ENCODE measurements at regions not wholly inside any gene's neighbourhood (a gene's known extent, or its start where the extent isn't known, plus 50 kb on each side); places are given as distances from the start of the nearest gene placed in this dataset.

GRCh38 chr2:45127891-45128290 is 118.6 kb upstream of the SIX2 start:
- Histone ChIP-seq H3K4me1 (ENCODE audit: control insufficient read depth, low read depth, low read length) (no peaks in the 10 kb centered on the region), H3K4me3 (ENCODE audit: low read length) (no peak overlapping the region), H3K27ac (ENCODE audit: low read length) (no peak overlapping the region), H3K36me3 (ENCODE audit: control insufficient read depth, low read depth, low read length) (no peaks in the 10 kb centered on the region), H3K9ac (ENCODE audit: low read length) (no peak overlapping the region), H3K9me3 (ENCODE audit: control insufficient read depth, low read depth, low read length) (no peaks in the 10 kb centered on the region), H3K27me3 (ENCODE audit: control insufficient read depth, insufficient read depth, low read length) (no peaks in the 10 kb centered on the region)

GRCh38 chr2:45127321-45127720 is 118.1 kb upstream of the SIX2 start:
- Histone ChIP-seq H3K4me3 (ENCODE audit: low read length) (no peak overlapping the region), H3K36me3 (ENCODE audit: control insufficient read depth, low read depth, low read length) (no peaks in the 10 kb centered on the region), H3K27ac (ENCODE audit: low read length) (no peak overlapping the region), H3K9ac (ENCODE audit: low read length) (no peak overlapping the region), H3K27me3 (ENCODE audit: control insufficient read depth, insufficient read depth, low read length) (no peaks in the 10 kb centered on the region), H3K9me3 (ENCODE audit: control insufficient read depth, low read depth, low read length) (no peaks in the 10 kb centered on the region), H3K4me1 (ENCODE audit: control insufficient read depth, low read depth, low read length) (no peaks in the 10 kb centered on the region)

- no peak overlapping the region for H3K4me3 ChIP-seq (ENCODE audit: low read length)
- no peaks in the 10 kb centered on the region for H3K27me3 ChIP-seq (ENCODE audit: control insufficient read depth, insufficient read depth, low read length)
- H3K9me3 ChIP-seq (ENCODE audit: control insufficient read depth, low read depth, low read length), result no peaks in the 10 kb centered on the region
- H3K9ac ChIP-seq (ENCODE audit: low read length), result no peak overlapping the region
- H3K36me3 ChIP-seq (ENCODE audit: control insufficient read depth, low read depth, low read length), result no peaks in the 10 kb centered on the region
- no peaks in the 10 kb centered on the region for H3K4me1 ChIP-seq (ENCODE audit: control insufficient read depth, low read depth, low read length)
- H3K27ac ChIP-seq (ENCODE audit: low read length), result no peak overlapping the region
Observed at GRCh38 chr2:45125232-45125631, 116.0 kb upstream of the SIX2 start.

GRCh38 chr2:45124456-45124855 is 115.2 kb upstream of the SIX2 start:
- no peak overlapping the region for H3K4me3 ChIP-seq (ENCODE audit: low read length)
- no peaks in the 10 kb centered on the region for H3K9me3 ChIP-seq (ENCODE audit: control insufficient read depth, low read depth, low read length)
- H3K27ac ChIP-seq (ENCODE audit: low read length), result no peak overlapping the region
- no peak overlapping the region for H3K9ac ChIP-seq (ENCODE audit: low read length)
- no peaks in the 10 kb centered on the region for H3K4me1 ChIP-seq (ENCODE audit: control insufficient read depth, low read depth, low read length)
- H3K27me3 ChIP-seq (ENCODE audit: control insufficient read depth, insufficient read depth, low read length), result no peaks in the 10 kb centered on the region
- no peaks in the 10 kb centered on the region for H3K36me3 ChIP-seq (ENCODE audit: control insufficient read depth, low read depth, low read length)

DNA sequence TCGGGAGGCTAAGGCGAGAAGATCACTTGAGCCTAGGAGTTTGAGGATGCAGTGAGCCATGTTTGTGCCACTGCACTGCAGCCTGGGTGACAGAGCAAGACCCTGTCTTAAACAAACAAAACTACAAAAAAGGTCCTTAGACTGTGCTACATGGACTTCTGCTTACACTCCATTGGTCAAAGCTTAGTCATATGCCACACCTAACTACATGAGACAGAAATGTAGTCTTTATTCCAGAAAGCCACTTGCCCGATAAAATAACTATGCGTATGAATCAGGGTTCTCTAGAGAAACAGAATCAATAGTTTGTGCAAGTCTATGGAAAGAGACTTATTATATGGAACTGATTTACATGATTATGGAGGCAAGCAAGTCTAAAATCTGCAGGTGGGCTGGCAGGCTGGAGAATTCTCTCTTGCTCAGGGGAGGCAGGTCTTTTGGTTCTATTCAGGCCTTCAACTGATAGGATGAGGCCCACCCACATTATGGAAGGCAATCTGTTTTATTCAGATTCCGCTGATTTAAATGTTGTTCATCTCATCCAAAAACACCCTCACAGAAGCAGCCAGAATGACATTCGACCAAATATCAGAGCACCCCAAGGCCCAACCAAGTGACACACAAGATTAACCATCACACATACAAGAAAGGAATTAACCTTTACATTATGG is 114.4 kb upstream of the SIX2 start:
- H3K4me3 ChIP-seq (ENCODE audit: low read length), result no peak overlapping the region
- H3K27ac ChIP-seq (ENCODE audit: low read length), result no peak overlapping the region
- H3K9me3 ChIP-seq (ENCODE audit: control insufficient read depth, low read depth, low read length), result no peaks in the 10 kb centered on the region
- no peaks in the 10 kb centered on the region for H3K4me1 ChIP-seq (ENCODE audit: control insufficient read depth, low read depth, low read length)
- no peaks in the 10 kb centered on the region for H3K36me3 ChIP-seq (ENCODE audit: control insufficient read depth, low read depth, low read length)
- H3K27me3 ChIP-seq (ENCODE audit: control insufficient read depth, insufficient read depth, low read length), result no peaks in the 10 kb centered on the region
- no peak overlapping the region for H3K9ac ChIP-seq (ENCODE audit: low read length)

DNA sequence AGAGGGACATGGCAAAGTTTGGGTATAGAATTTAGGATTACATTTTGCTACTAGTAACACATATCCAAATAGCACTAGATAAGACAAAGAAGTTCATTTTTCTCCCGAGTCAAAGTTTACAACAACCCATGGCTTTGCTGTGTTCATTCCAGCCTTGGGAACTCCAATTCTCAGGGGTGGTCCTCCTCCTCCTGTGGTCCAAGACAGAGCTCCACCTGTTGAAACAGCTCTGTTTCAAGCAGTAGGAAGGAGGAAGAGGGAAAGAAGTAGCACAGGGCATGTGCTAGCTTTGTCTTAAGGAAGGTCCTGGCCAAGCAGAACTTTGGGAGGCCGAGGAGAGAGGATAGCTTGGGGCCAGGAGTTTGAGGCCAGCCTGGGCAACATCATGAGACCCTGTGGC is 113.8 kb upstream of the SIX2 start:
- H3K36me3 ChIP-seq (ENCODE audit: control insufficient read depth, low read depth, low read length), result no peaks in the 10 kb centered on the region
- H3K9me3 ChIP-seq (ENCODE audit: control insufficient read depth, low read depth, low read length), result no peaks in the 10 kb centered on the region
- H3K9ac ChIP-seq (ENCODE audit: low read length), result no peak overlapping the region
- H3K4me1 ChIP-seq (ENCODE audit: control insufficient read depth, low read depth, low read length), result no peaks in the 10 kb centered on the region
- no peak overlapping the region for H3K4me3 ChIP-seq (ENCODE audit: low read length)
- H3K27ac ChIP-seq (ENCODE audit: low read length), result no peak overlapping the region
- H3K27me3 ChIP-seq (ENCODE audit: control insufficient read depth, insufficient read depth, low read length), result no peaks in the 10 kb centered on the region

DNA sequence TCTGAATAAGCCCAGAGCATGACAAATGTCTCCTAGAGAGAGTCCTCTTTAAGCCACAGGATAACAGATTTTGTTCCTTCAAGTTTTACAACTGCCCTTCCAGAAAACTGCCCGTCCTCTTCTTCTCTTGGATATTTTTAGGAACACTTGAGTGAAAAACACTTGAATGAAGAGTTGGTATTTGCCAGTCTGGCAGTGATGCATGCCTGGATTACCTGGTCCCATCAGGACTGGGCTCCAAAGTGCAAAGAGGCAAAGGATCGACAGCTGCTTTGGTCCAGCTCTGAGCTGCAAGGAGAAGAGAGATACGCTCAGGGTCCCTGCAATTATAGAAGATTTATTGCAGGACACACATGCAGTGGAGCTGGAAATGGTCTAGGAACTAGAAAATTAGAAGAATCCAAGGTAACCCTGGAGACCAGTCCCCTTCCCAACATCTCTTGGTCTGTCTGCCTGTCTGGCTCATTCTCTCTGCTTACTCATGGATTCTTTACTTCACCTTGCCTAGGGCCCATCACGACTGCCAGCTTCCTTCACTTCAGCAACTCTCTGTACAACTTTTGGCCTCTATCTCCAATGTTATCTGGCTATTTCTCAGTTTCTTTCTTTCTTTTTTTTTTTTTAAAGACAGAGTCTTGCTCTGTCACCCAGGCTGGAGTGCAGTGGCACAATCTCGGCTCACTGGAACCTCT is 112.1 kb upstream of the SIX2 start:
- Histone ChIP-seq H3K27me3 (ENCODE audit: control insufficient read depth, insufficient read depth, low read length) (no peaks in the 10 kb centered on the region), H3K27ac (ENCODE audit: low read length) (no peak overlapping the region), H3K4me3 (ENCODE audit: low read length) (no peak overlapping the region), H3K4me1 (ENCODE audit: control insufficient read depth, low read depth, low read length) (no peaks in the 10 kb centered on the region), H3K9me3 (ENCODE audit: control insufficient read depth, low read depth, low read length) (no peaks in the 10 kb centered on the region), H3K36me3 (ENCODE audit: control insufficient read depth, low read depth, low read length) (no peaks in the 10 kb centered on the region), H3K9ac (ENCODE audit: low read length) (no peak overlapping the region)

GRCh38 chr2:45120546-45120945 is 111.3 kb upstream of the SIX2 start:
- Histone ChIP-seq H3K4me3 (ENCODE audit: low read length) (no peak overlapping the region), H3K4me1 (ENCODE audit: control insufficient read depth, low read depth, low read length) (no peaks in the 10 kb centered on the region), H3K9me3 (ENCODE audit: control insufficient read depth, low read depth, low read length) (no peaks in the 10 kb centered on the region), H3K27me3 (ENCODE audit: control insufficient read depth, insufficient read depth, low read length) (no peaks in the 10 kb centered on the region), H3K9ac (ENCODE audit: low read length) (no peak overlapping the region), H3K27ac (ENCODE audit: low read length) (no peak overlapping the region), H3K36me3 (ENCODE audit: control insufficient read depth, low read depth, low read length) (no peaks in the 10 kb centered on the region)

GRCh38 chr2:45119855-45120254 is 110.6 kb upstream of the SIX2 start:
- Histone ChIP-seq H3K36me3 (ENCODE audit: control insufficient read depth, low read depth, low read length) (no peaks in the 10 kb centered on the region), H3K4me3 (ENCODE audit: low read length) (no peak overlapping the region), H3K27me3 (ENCODE audit: control insufficient read depth, insufficient read depth, low read length) (no peaks in the 10 kb centered on the region), H3K9ac (ENCODE audit: low read length) (no peak overlapping the region), H3K4me1 (ENCODE audit: control insufficient read depth, low read depth, low read length) (no peaks in the 10 kb centered on the region), H3K27ac (ENCODE audit: low read length) (no peak overlapping the region), H3K9me3 (ENCODE audit: control insufficient read depth, low read depth, low read length) (no peaks in the 10 kb centered on the region)

DNA sequence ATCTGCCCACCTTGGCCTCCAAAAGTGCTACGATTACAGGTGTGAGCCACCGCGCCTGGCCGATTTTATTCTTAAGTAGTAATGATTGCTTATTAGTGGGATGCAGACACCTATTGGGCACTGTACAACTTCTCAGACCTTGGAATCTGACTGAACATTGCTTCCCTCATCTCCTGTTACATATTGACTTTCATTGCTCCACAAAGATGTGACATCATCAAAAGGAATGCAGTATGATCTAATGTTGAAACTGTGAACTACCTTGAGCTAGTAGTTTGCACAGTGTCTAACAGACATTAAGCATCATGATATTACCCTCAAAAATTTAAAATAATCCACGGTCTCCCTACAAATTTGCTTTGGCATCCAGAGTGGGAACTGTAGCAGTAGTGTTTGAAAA is 109.8 kb upstream of the SIX2 start:
- no peaks in the 10 kb centered on the region for H3K27me3 ChIP-seq (ENCODE audit: control insufficient read depth, insufficient read depth, low read length)
- no peaks in the 10 kb centered on the region for H3K36me3 ChIP-seq (ENCODE audit: control insufficient read depth, low read depth, low read length)
- H3K4me1 ChIP-seq (ENCODE audit: control insufficient read depth, low read depth, low read length), result no peaks in the 10 kb centered on the region
- no peak overlapping the region for H3K27ac ChIP-seq (ENCODE audit: low read length)
- H3K9ac ChIP-seq (ENCODE audit: low read length), result no peak overlapping the region
- no peaks in the 10 kb centered on the region for H3K9me3 ChIP-seq (ENCODE audit: control insufficient read depth, low read depth, low read length)
- no peak overlapping the region for H3K4me3 ChIP-seq (ENCODE audit: low read length)

DNA sequence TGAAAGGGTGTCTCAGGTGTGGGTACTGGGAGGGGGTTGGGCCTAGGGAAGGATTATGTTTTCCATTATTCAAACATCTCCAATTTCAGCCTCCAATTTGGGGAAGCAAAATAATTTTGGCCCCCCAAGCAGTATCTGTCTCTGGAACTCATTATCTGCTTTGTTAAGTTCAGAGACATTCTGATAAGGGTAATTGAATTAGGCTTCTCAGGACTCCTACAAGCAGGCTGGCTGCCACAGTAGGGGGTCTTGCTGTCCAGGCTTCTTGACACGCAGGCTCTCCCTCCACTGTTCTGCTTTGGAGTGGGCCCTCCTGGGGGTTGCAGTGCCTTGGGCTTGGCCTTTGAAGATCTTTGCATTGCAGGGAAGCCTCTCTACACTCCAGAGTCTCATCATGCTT is 108.1 kb upstream of the SIX2 start:
- Histone ChIP-seq H3K4me3 (ENCODE audit: low read length) (no peak overlapping the region), H3K36me3 (ENCODE audit: control insufficient read depth, low read depth, low read length) (no peaks in the 10 kb centered on the region), H3K9me3 (ENCODE audit: control insufficient read depth, low read depth, low read length) (no peaks in the 10 kb centered on the region), H3K27me3 (ENCODE audit: control insufficient read depth, insufficient read depth, low read length) (no peaks in the 10 kb centered on the region), H3K4me1 (ENCODE audit: control insufficient read depth, low read depth, low read length) (no peaks in the 10 kb centered on the region), H3K27ac (ENCODE audit: low read length) (no peak overlapping the region), H3K9ac (ENCODE audit: low read length) (no peak overlapping the region)

DNA sequence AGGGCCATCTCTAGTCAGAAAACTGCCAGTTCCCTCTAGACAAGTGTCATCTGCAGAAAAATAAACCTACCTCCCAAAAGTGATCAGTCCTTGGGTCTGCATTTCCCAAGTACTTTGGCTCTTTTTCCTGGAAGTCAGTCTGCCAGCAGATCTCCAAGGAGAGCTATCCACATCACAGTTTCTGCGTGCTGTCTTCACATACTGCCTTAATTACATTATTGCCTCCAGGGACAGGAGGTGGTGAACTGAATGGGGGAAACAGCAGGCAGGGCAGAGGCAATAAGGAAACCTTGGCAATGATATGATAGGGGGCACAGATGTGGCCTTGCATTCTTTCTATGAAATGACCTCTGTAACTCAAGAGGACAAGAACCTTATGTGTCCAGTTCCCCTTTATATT is 105.9 kb upstream of the SIX2 start:
- no peaks in the 10 kb centered on the region for H3K9me3 ChIP-seq (ENCODE audit: control insufficient read depth, low read depth, low read length)

More for the DNA sequence above, 105.9 kb upstream of the SIX2 start:
- H3K4me1 ChIP-seq (ENCODE audit: control insufficient read depth, low read depth, low read length), result no peaks in the 10 kb centered on the region
- H3K27me3 ChIP-seq (ENCODE audit: control insufficient read depth, insufficient read depth, low read length), result no peaks in the 10 kb centered on the region
- no peak overlapping the region for H3K9ac ChIP-seq (ENCODE audit: low read length)
- H3K27ac ChIP-seq (ENCODE audit: low read length), result no peak overlapping the region
- no peaks in the 10 kb centered on the region for H3K36me3 ChIP-seq (ENCODE audit: control insufficient read depth, low read depth, low read length)
- no peak overlapping the region for H3K4me3 ChIP-seq (ENCODE audit: low read length)
